GM12878 (cell line): ENCODE measurements at regions not wholly inside any gene's neighbourhood (a gene's known extent, or its start where the extent isn't known, plus 50 kb on each side); places are given as distances from the start of the nearest gene placed in this dataset.

ENCODE experiments used
- ATAC-seq: fragments of 200-7000 bp; cut with Tn5 transposase; 3 replicates; pipeline ENCODE4 v1.9.1; 2020; ENCODE audit warnings: mild to moderate bottlenecking, moderate library complexity
- BruUV-seq: library from RNA; stranded (reverse); fragments of 400-500 nt; replicated peaks from 2 replicates; lab custom pipeline; 2021; lab: Mats Ljungman, UMichigan
- CTCF ChIA-PET: fragments of 300-600 bp; sonication (Branson Sonifier 250); formaldehyde crosslinking; extraction: SDS; loops from one replicate; lab custom pipeline; 2021; ENCODE audit warnings: inconsistent platforms; lab: Yijun Ruan, JAX
- POLR2A ChIA-PET: fragments of 350-600 bp; formaldehyde crosslinking; extraction: SDS; loops from one replicate; lab custom pipeline; 2021; ENCODE audit warnings: inconsistent platforms; lab: Charles Lee
- RAD21 ChIA-PET: fragments of 300-600 bp; sonication (Branson Sonifier 250); formaldehyde crosslinking; loops from one replicate; lab custom pipeline; 2023; ENCODE audit warnings: antibody characterized with exemption; ENCODE audit not compliant: unreplicated experiment; lab: Charles Lee
- SMC1A ChIA-PET: fragments of 300-600 bp; sonication (Branson Sonifier 250); formaldehyde crosslinking; loops from one replicate; lab custom pipeline; 2023; ENCODE audit not compliant: unreplicated experiment, uncharacterized antibody; lab: Charles Lee
- DNase-seq: peaks from one replicate; pipeline ENCODE4 v3.0.0-alpha.2; 2011; ENCODE audit warnings: low read depth, low spot score
- FAIRE-seq: peaks from 3 replicates; lab custom pipeline; 2011; peaks lifted over from hg19 to GRCh38; lab: Jason Lieb, UNC
- H2AFZ ChIP-seq: 2 replicates; pipeline ENCODE4 v1.6.0; 2011; ENCODE audit warnings: low read depth, low read length, control low read depth; ENCODE audit not compliant: control insufficient read depth
- H3K27ac ChIP-seq: 2 replicates; pipeline ENCODE4 v1.5.1; 2011; ENCODE audit warnings: control low read depth; ENCODE audit not compliant: control insufficient read depth, insufficient read depth
- H3K27me3 ChIP-seq, 2 experiments: replicated peaks in 1 of 2; 2 replicates each; pipeline versions ENCODE4 v1.6.0 to v1.6.1; 2011; ENCODE audit warnings: low read length in 1 of 2; ENCODE audit not compliant: control insufficient read depth in 2 of 2, insufficient read depth in 2 of 2
- H3K36me3 ChIP-seq, 2 experiments: 2 replicates each; pipeline ENCODE4 v1.5.1; 2011; ENCODE audit warnings: low read length in 1 of 2; ENCODE audit not compliant: control insufficient read depth in 2 of 2, insufficient read depth in 2 of 2
- H3K4me1 ChIP-seq: 2 replicates; pipeline ENCODE4 v1.6.1; 2011; ENCODE audit warnings: mild to moderate bottlenecking, low read length, moderate library complexity, mixed read lengths; ENCODE audit not compliant: control insufficient read depth, insufficient read depth
- H3K4me2 ChIP-seq: 2 replicates; pipeline ENCODE4 v1.6.0; 2011; ENCODE audit warnings: control low read depth; ENCODE audit not compliant: control insufficient read depth, insufficient read depth
- H3K4me3 ChIP-seq: fragments of 200-600 bp; sonication (generic); 2 replicates; pipeline ENCODE4 v1.5.1; 2016
- H3K79me2 ChIP-seq: 2 replicates; pipeline ENCODE4 v1.6.0; 2011; ENCODE audit warnings: low read length; ENCODE audit not compliant: control insufficient read depth, insufficient read depth
- H3K9ac ChIP-seq: 2 replicates; pipeline ENCODE4 v1.8.0; 2011; ENCODE audit warnings: low read length, control low read depth, mixed read lengths; ENCODE audit not compliant: control insufficient read depth, insufficient read depth
- H3K9me3 ChIP-seq: replicated peaks from 3 replicates; pipeline ENCODE4 v1.5.1; 2011; ENCODE audit warnings: mild to moderate bottlenecking, low read length; ENCODE audit not compliant: control insufficient read depth, insufficient read depth
- H4K20me1 ChIP-seq: 2 replicates; pipeline ENCODE4 v1.6.0; 2011; ENCODE audit not compliant: control insufficient read depth, insufficient read depth
- CEBPZ ChIP-seq: fragments of 150-350 bp; IDR thresholded peaks from 2 replicates; pipeline ENCODE4 v1.6.1; 2016; ENCODE audit warnings: low read depth, low read length
- HDAC2 ChIP-seq: fragments of 200-600 bp; sonication (generic); IDR thresholded peaks from 2 replicates; pipeline ENCODE4 v1.6.1; 2017
- KLF5 ChIP-seq: fragments of 450-650 bp; IDR thresholded peaks from 2 replicates; pipeline ENCODE4 v1.6.1; 2014; ENCODE audit warnings: mild to moderate bottlenecking; ENCODE audit not compliant: partially characterized antibody
- NKRF ChIP-seq: fragments of 450-650 bp; conservative IDR thresholded peaks from 2 replicates; pipeline ENCODE4 v1.6.1; 2017; ENCODE audit warnings: mild to moderate bottlenecking, moderate library complexity
- NRF1 ChIP-seq: conservative IDR thresholded peaks from 2 replicates; pipeline ENCODE4 v1.6.1; 2011; ENCODE audit warnings: mild to moderate bottlenecking, low read depth, low read length, improper control_type of control experiment
- SREBF1 ChIP-seq: IDR thresholded peaks from 2 replicates; pipeline ENCODE4 v1.6.1; 2012; ENCODE audit warnings: mild to moderate bottlenecking, low read length
- ZBED1 ChIP-seq: IDR thresholded peaks from 2 replicates; pipeline ENCODE4 v1.6.1; 2016; ENCODE audit warnings: borderline replicate concordance
- ZSCAN29 ChIP-seq: fragments of 450-650 bp; IDR thresholded peaks from 2 replicates; pipeline ENCODE4 v1.6.1; 2017; ENCODE audit warnings: mild to moderate bottlenecking, moderate library complexity
- WGBS: methylation state at CpG from one replicate; pipeline ENCODE4 v1.1.6; 2016; ENCODE audit warnings: low lambda C conversion rate; ENCODE audit not compliant: insufficient replicate concordance, insufficient coverage; ENCODE audit errors: missing lambda C conversion rate; 5-methylcytosine and 5-hydroxymethylcytosine counted together
- in situ Hi-C: fragments of 300-500 bp; cut with MboI; formaldehyde crosslinking; loops from 9 replicates; pipeline ENCODE4 v1.14.3; 2018; ENCODE audit warnings: mixed read lengths
- intact Hi-C: fragments of 100-400 bp; cut with micrococcal nuclease; formaldehyde crosslinking; loops from one replicate; pipeline ENCODE4 v1.14.2; 2022; ENCODE audit not compliant: unreplicated experiment
- TF ChIP-seq, protein P1 (sequence below): fragments of 450-650 bp; IDR thresholded peaks from 2 replicates; pipeline ENCODE4 v1.6.1; 2017; ENCODE audit warnings: mild to moderate bottlenecking, moderate library complexity

DNA sequence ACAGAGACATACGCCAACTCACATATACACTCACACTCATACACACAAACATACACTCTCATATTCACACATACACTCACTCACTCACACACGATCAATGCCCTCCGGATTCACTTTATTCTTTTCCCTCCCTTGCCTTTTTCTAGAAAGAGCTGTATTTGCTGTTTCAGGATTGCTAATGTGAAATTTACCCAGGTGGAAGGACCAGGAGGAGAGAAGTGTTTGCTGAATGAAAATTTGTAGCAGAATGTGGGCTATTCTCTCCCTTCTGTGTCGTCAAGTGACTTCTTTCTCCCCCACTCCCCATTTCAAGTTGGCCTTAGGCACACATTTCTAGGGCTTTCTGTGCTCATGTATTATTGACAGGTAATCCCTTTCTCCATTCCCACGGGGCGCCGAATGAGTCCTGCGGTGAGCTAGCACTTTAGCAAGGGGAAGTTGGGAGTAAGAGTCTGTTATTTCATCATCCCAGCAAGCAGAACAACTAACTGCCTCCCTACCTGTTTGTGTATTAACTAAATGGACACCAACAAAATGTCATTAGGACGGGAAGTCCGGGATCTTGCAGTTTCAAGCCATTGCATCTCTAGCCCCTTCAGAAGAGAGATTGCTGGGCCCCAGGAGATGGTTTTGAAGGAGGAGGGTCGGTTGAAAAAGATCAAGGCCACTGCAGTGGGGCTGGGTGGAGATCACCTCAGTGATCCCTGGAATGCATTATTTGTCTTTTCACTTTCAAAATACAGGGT is 97.1 kb upstream of the TAF11L2 start (continued):
- TF ChIP-seq, protein P1, sequence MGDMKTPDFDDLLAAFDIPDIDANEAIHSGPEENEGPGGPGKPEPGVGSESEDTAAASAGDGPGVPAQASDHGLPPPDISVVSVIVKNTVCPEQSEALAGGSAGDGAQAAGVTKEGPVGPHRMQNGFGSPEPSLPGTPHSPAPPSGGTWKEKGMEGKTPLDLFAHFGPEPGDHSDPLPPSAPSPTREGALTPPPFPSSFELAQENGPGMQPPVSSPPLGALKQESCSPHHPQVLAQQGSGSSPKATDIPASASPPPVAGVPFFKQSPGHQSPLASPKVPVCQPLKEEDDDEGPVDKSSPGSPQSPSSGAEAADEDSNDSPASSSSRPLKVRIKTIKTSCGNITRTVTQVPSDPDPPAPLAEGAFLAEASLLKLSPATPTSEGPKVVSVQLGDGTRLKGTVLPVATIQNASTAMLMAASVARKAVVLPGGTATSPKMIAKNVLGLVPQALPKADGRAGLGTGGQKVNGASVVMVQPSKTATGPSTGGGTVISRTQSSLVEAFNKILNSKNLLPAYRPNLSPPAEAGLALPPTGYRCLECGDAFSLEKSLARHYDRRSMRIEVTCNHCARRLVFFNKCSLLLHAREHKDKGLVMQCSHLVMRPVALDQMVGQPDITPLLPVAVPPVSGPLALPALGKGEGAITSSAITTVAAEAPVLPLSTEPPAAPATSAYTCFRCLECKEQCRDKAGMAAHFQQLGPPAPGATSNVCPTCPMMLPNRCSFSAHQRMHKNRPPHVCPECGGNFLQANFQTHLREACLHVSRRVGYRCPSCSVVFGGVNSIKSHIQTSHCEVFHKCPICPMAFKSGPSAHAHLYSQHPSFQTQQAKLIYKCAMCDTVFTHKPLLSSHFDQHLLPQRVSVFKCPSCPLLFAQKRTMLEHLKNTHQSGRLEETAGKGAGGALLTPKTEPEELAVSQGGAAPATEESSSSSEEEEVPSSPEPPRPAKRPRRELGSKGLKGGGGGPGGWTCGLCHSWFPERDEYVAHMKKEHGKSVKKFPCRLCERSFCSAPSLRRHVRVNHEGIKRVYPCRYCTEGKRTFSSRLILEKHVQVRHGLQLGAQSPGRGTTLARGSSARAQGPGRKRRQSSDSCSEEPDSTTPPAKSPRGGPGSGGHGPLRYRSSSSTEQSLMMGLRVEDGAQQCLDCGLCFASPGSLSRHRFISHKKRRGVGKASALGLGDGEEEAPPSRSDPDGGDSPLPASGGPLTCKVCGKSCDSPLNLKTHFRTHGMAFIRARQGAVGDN = no peak
- TF ChIP-seq KLF5 (no peak), HDAC2 (no peak)

DNA sequence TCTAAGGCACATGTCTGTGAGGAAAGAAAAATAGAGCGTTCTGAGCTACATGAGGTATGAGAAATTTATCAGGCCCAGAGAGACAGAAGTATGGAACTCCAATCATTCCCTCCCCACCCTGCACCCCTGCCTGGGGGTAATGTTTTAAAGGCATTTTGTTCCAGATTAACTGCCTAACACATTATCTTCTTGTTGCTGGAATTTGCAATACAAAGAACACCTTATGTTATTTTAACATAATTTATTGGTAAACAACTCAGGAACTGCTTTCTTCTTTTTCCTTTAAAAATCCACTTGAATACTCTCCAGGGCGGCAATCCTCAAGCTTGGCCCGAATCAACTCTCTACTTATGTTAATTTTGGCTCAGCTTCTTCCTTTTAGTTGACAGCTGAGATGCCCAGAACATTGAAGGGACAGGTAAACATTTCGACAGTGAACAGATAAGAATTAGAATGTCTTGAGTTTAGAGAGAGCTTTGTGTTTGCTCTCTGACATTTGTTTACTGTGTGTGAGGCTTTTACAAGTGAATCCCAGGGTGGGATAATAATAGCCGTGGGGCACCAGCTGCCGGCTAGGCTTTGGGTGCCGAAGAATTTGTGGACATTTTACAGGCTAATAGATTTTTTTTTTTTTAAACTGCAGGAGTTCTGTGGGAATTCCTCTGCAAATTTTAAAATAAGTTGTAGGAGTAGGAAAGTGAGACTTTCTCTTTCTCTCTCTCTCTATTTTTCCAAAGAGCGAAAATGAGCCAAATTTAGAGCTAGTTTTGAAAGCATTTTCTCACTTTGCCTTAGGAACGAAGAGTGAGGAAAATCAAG is 96.4 kb upstream of the TAF11L2 start:
- no peak for FAIRE-seq

More for the DNA sequence above, 96.4 kb upstream of the TAF11L2 start:
- Histone ChIP-seq H3K79me2 (no peaks in the 10 kb centered on the region), H3K9ac (no peak overlapping the region), H4K20me1 (no peaks in the 10 kb centered on the region), H3K36me3 (no peaks in the 10 kb centered on the region), H3K4me2 (no peak overlapping the region), H3K4me3 (no peak overlapping the region), H3K27me3 (no peaks in the 10 kb centered on the region), H3K27ac (no peak overlapping the region), H3K9me3 (no peaks in the 10 kb centered on the region; the same call in 2 of the 3 replicates), H3K4me1 (no peaks in the 10 kb centered on the region), H2AFZ (no peak overlapping the region)
- WGBS = 46% methylated on average over 9 of the region's 9 CpGs
- ChIA-PET POLR2A (no interaction called here), CTCF (no interaction called here), SMC1A (interaction anchor here (0.6 to 0.9 kb wide), 3 partner anchors 57 to 186 kb away, joined by 3 to 4 read pairs (median 3); no protein-coding TSS in a partner anchor), RAD21 (interaction anchor here (0.6 kb wide), 1 partner anchor 16 kb away, joined by 3 read pairs; no protein-coding TSS in a partner anchor)
- no TSS peak for BruUV-seq
- no peak for DNase-seq
- TF ChIP-seq CEBPZ (no peak), ZSCAN29 (no peak), NRF1 (no peak), NKRF (no peak), SREBF1 (no peak), ZBED1 (no peak)
- intact Hi-C loops (no loop called here), in situ Hi-C loops (no loop called here)
- ATAC-seq = no peak
